AG09319 (cell line): ENCODE measurements at regions not wholly inside any gene's neighbourhood (a gene's known extent, or its start where the extent isn't known, plus 50 kb on each side); places are given as distances from the start of the nearest gene placed in this dataset.

Experiments
- DNase-seq: peaks from one replicate; pipeline ENCODE4 v3.0.0-alpha.2; 2010; ENCODE audit warnings: low read depth; ENCODE audit errors: extremely low read depth
- CTCF ChIP-seq: IDR thresholded peaks from 2 replicates; pipeline ENCODE4 v1.5.1; 2011; ENCODE audit warnings: low read depth, mild to moderate bottlenecking, inconsistent platforms, low read length, moderate library complexity

- TF ChIP-seq CTCF, result no peak
- DNase-seq, result no peak
These were observed 808.3 kb downstream of the LIG4 start for GRCh38 chr13:107407074-107407473.

GRCh38 chr13:107395927-107396662, 819.2 kb downstream of the LIG4 start:
- no peak for TF ChIP-seq CTCF
- DNase-seq, result no peak

- DNase-seq, result no peak
- TF ChIP-seq CTCF, result no peak
These were observed 823.1 kb downstream of the LIG4 start for GRCh38 chr13:107392205-107392604.

- no peak for DNase-seq
- TF ChIP-seq CTCF, result no peak
These were observed 819.6 kb upstream of the ARGLU1 start for GRCh38 chr13:107387525-107387924.

GRCh38 chr13:107379407-107380155, 811.6 kb upstream of the ARGLU1 start:
- DNase-seq, result no peak
- no peak for TF ChIP-seq CTCF

GRCh38 chr13:107376341-107377125, 808.6 kb upstream of the ARGLU1 start:
- no peak for TF ChIP-seq CTCF
- DNase-seq, result no peak

GRCh38 chr13:107375701-107376340, 807.9 kb upstream of the ARGLU1 start:
- DNase-seq, result no peak
- no peak for TF ChIP-seq CTCF
